ENCODE measurements at regions not wholly inside any gene's neighbourhood (a gene's known extent, or its start where the extent isn't known, plus 50 kb on each side); places are given as distances from the start of the nearest gene placed in this dataset.

GRCh38 chr1:60463146-60463545 is 389.6 kb upstream of the C1orf87 start:
- CTCF ChIA-PET, result no interaction called here
- POLR2A ChIA-PET, result no interaction called here
- no peak overlapping the region for H3K4me3 ChIP-seq (ENCODE audit: low read depth, low read length)
- DNase-seq (ENCODE audit: low read depth, low spot score), result no peak
- no peak for TF ChIP-seq CTCF (IDR thresholded peaks at IDR 0.05; ENCODE audit: insufficient read depth, low read length, missing control alignments)

- no peak for DNase-seq (ENCODE audit: low read depth, low spot score)
- CTCF ChIA-PET, result no interaction called here
- no peak overlapping the region for H3K4me3 ChIP-seq (ENCODE audit: low read depth, low read length)
- POLR2A ChIA-PET, result no interaction called here
- no peak for TF ChIP-seq CTCF (IDR thresholded peaks at IDR 0.05; ENCODE audit: insufficient read depth, low read length, missing control alignments)
Measured at GRCh38 chr1:60461925-60462595, 388.5 kb upstream of the C1orf87 start.

DNA sequence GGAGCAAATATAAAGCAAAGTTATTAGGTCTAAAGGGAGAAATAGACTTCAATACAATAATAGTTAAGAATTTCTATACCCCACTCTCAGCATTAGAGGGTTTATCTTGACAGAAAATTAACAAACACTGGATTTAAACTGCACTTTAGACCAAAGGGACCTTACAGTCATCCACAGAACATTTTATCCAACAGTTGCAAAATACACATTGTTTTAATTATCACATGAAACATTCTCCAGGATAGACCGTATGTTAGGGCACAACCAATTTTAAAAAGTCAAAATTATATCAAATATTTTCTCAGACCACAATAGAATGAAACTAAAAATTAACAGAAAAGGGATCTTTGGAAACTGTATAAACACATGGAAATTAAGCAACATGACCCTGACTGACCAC is 384.5 kb upstream of the C1orf87 start:
- POLR2A ChIA-PET, result no interaction called here
- no peak for DNase-seq (ENCODE audit: low read depth, low spot score)
- TF ChIP-seq CTCF (IDR thresholded peaks at IDR 0.05; ENCODE audit: insufficient read depth, low read length, missing control alignments), result no peak
- CTCF ChIA-PET, result no interaction called here
- no peak overlapping the region for H3K4me3 ChIP-seq (ENCODE audit: low read depth, low read length)

- no peak for TF ChIP-seq CTCF (IDR thresholded peaks at IDR 0.05; ENCODE audit: insufficient read depth, low read length, missing control alignments)
- no peak overlapping the region for H3K4me3 ChIP-seq (ENCODE audit: low read depth, low read length)
- DNase-seq (ENCODE audit: low read depth, low spot score), result no peak
- ChIA-PET POLR2A (no interaction called here), CTCF (no interaction called here)
Measured at GRCh38 chr1:60449876-60450275, 376.3 kb upstream of the C1orf87 start.

GRCh38 chr1:60448850-60449249 is 375.3 kb upstream of the C1orf87 start:
- CTCF ChIA-PET, result no interaction called here
- POLR2A ChIA-PET, result no interaction called here
- H3K4me3 ChIP-seq (ENCODE audit: low read depth, low read length), result no peak overlapping the region
- no peak for TF ChIP-seq CTCF (IDR thresholded peaks at IDR 0.05; ENCODE audit: insufficient read depth, low read length, missing control alignments)
- no peak for DNase-seq (ENCODE audit: low read depth, low spot score)

- DNase-seq (ENCODE audit: low read depth, low spot score), result no peak
- POLR2A ChIA-PET, result no interaction called here
- CTCF ChIA-PET, result interaction anchor here (0.9 kb wide), 1 partner anchor 21 kb away, joined by 3 read pairs; no protein-coding TSS in a partner anchor
- H3K4me3 ChIP-seq (ENCODE audit: low read depth, low read length), result no peak overlapping the region
- TF ChIP-seq CTCF (IDR thresholded peaks at IDR 0.05; ENCODE audit: insufficient read depth, low read length, missing control alignments), result no peak
Measured at GRCh38 chr1:60444680-60445079, 371.1 kb upstream of the C1orf87 start.
